ENCODE measurements at regions not wholly inside any gene's neighbourhood (a gene's known extent, or its start where the extent isn't known, plus 50 kb on each side); places are given as distances from the start of the nearest gene placed in this dataset.

DNA sequence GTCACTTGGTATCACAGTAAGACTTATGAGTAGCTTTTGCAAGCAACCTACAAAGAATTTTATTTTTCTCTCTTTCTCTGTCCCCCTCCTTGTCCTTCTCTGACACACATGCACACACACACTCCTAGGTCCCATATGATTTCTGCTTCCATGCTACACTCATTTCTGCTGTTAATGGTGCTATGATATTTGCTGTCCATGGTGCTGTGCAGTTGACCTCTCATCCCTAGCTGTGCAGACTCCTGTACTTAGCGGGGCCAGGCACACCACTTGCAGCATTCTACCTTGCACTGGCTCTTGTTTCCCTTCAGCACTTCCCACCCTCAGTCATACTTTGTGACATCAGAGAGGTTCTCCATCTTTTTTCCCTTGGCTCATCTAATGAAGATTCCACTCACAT is 158.9 kb upstream of the CNTNAP4 start:
- TF ChIP-seq, protein P1, sequence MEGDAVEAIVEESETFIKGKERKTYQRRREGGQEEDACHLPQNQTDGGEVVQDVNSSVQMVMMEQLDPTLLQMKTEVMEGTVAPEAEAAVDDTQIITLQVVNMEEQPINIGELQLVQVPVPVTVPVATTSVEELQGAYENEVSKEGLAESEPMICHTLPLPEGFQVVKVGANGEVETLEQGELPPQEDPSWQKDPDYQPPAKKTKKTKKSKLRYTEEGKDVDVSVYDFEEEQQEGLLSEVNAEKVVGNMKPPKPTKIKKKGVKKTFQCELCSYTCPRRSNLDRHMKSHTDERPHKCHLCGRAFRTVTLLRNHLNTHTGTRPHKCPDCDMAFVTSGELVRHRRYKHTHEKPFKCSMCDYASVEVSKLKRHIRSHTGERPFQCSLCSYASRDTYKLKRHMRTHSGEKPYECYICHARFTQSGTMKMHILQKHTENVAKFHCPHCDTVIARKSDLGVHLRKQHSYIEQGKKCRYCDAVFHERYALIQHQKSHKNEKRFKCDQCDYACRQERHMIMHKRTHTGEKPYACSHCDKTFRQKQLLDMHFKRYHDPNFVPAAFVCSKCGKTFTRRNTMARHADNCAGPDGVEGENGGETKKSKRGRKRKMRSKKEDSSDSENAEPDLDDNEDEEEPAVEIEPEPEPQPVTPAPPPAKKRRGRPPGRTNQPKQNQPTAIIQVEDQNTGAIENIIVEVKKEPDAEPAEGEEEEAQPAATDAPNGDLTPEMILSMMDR (IDR thresholded peaks at IDR 0.05): no peak
- no peak for TF ChIP-seq POLR2A (IDR thresholded peaks at IDR 0.05)
